GM12878 (cell line): ENCODE measurements at regions not wholly inside any gene's neighbourhood (a gene's known extent, or its start where the extent isn't known, plus 50 kb on each side); places are given as distances from the start of the nearest gene placed in this dataset.

ENCODE experiments used
- BCL3 ChIP-seq: IDR thresholded peaks from 2 replicates; pipeline ENCODE4 v1.6.1; 2011; ENCODE audit warnings: borderline replicate concordance, low read depth, mild to moderate bottlenecking, moderate library complexity, low read length; ENCODE audit not compliant: insufficient read depth, poor library complexity, severe bottlenecking
- CHD2 ChIP-seq: IDR thresholded peaks from 2 replicates; pipeline ENCODE4 v1.6.1; 2011; ENCODE audit warnings: low read depth, low read length, improper control_type of control experiment, borderline replicate concordance
- CUX1 ChIP-seq: IDR thresholded peaks from 2 replicates; pipeline ENCODE4 v1.6.1; 2012; ENCODE audit warnings: improper control_type of control experiment, low read depth, low read length; ENCODE audit not compliant: insufficient replicate concordance
- ESRRA ChIP-seq: IDR thresholded peaks from 2 replicates; pipeline ENCODE4 v1.6.1; 2012; ENCODE audit warnings: mild to moderate bottlenecking, low read length, improper control_type of control experiment
- GATAD2B ChIP-seq: fragments of 450-650 bp; conservative IDR thresholded peaks from 2 replicates; pipeline ENCODE4 v1.6.1; 2017; ENCODE audit warnings: low read depth, mild to moderate bottlenecking, moderate library complexity
- HDAC6 ChIP-seq: fragments of 200-600 bp; sonication (generic); IDR thresholded peaks from one replicate; pipeline ENCODE4 v1.8.0; 2017; ENCODE audit warnings: antibody characterized with exemption; ENCODE audit not compliant: unreplicated experiment
- JUNB ChIP-seq: IDR thresholded peaks from 2 replicates; pipeline ENCODE4 v1.6.1; 2016; ENCODE audit warnings: antibody characterized with exemption, mild to moderate bottlenecking
- KAT2A ChIP-seq: conservative IDR thresholded peaks from 2 replicates; pipeline ENCODE4 v1.6.1; 2011; ENCODE audit warnings: low read depth, low read length; ENCODE audit not compliant: control insufficient read depth
- MTA2 ChIP-seq: fragments of 450-650 bp; IDR thresholded peaks from 2 replicates; pipeline ENCODE4 v1.6.1; 2016; ENCODE audit warnings: low read depth, mild to moderate bottlenecking, moderate library complexity
- NFIC ChIP-seq: IDR thresholded peaks from 2 replicates; pipeline ENCODE4 v1.6.1; 2012; ENCODE audit warnings: low read depth, mild to moderate bottlenecking, inconsistent platforms, low read length, moderate library complexity
- NFXL1 ChIP-seq: fragments of 450-650 bp; IDR thresholded peaks from 2 replicates; pipeline ENCODE4 v1.6.1; 2017; ENCODE audit warnings: antibody characterized with exemption, mild to moderate bottlenecking, borderline replicate concordance
- POU2F2 ChIP-seq: IDR thresholded peaks from 3 replicates; pipeline ENCODE4 v1.6.1; 2011; ENCODE audit warnings: low read depth, mild to moderate bottlenecking, low read length, borderline replicate concordance
- RUNX3 ChIP-seq: IDR thresholded peaks from 2 replicates; pipeline ENCODE4 v1.6.1; 2012; ENCODE audit warnings: low read length, inconsistent platforms
- SKIL ChIP-seq: fragments of 450-650 bp; IDR thresholded peaks from 2 replicates; pipeline ENCODE4 v1.6.1; 2017; ENCODE audit warnings: mild to moderate bottlenecking, low read depth, inconsistent platforms; ENCODE audit not compliant: poor library complexity, severe bottlenecking
- SMAD1 ChIP-seq: fragments of 450-650 bp; IDR thresholded peaks from 2 replicates; pipeline ENCODE4 v1.6.1; 2018; ENCODE audit warnings: mild to moderate bottlenecking, low read depth; ENCODE audit not compliant: partially characterized antibody
- SMARCA5 ChIP-seq: fragments of 450-650 bp; IDR thresholded peaks from 2 replicates; pipeline ENCODE4 v1.6.1; 2017; ENCODE audit warnings: mild to moderate bottlenecking
- TF ChIP-seq, protein P1 (sequence below): IDR thresholded peaks from 2 replicates; pipeline ENCODE4 v1.6.1; 2012; ENCODE audit warnings: low read length, inconsistent platforms
- TF ChIP-seq, protein P2 (sequence below): fragments of 450-650 bp; IDR thresholded peaks from 2 replicates; pipeline ENCODE4 v1.6.1; 2016; ENCODE audit warnings: mild to moderate bottlenecking

DNA sequence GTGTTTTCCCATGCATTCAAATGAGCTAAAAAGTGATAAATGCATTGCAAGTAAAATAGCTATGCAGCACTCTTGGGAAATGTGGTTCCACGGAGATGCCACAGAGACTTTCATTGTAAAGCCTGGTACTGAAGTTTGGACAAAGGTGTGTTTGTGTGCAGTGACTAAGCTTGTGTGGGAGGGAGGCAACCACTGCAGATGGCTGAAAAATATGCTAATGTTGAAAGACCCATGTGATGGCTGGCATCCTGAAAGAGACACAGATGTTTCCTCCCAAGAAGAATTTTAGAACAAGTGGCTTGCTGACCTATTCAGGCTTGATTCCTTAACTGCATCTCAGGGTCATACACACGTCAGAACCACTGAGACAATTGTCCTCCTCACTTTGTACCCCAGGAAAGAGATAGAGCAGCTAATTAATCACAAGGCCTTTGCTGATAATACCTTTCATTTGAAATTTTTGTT is 73.8 kb downstream of the FAM76B start (continued):
- TF ChIP-seq SKIL: peak; percentile 83
- no peak for TF ChIP-seq BCL3
- TF ChIP-seq NFIC: peak; percentile 22; the same call in 1 of the 2 replicates
- TF ChIP-seq, protein P1, sequence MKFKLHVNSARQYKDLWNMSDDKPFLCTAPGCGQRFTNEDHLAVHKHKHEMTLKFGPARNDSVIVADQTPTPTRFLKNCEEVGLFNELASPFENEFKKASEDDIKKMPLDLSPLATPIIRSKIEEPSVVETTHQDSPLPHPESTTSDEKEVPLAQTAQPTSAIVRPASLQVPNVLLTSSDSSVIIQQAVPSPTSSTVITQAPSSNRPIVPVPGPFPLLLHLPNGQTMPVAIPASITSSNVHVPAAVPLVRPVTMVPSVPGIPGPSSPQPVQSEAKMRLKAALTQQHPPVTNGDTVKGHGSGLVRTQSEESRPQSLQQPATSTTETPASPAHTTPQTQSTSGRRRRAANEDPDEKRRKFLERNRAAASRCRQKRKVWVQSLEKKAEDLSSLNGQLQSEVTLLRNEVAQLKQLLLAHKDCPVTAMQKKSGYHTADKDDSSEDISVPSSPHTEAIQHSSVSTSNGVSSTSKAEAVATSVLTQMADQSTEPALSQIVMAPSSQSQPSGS: no peak; the same call in 1 of the 2 replicates
- TF ChIP-seq JUNB: no peak
- no peak for TF ChIP-seq NFXL1
- peak; percentile 94; the same call in 2 of the 3 replicates for TF ChIP-seq POU2F2
- TF ChIP-seq CUX1: peak; percentile 8
- TF ChIP-seq, protein P2, sequence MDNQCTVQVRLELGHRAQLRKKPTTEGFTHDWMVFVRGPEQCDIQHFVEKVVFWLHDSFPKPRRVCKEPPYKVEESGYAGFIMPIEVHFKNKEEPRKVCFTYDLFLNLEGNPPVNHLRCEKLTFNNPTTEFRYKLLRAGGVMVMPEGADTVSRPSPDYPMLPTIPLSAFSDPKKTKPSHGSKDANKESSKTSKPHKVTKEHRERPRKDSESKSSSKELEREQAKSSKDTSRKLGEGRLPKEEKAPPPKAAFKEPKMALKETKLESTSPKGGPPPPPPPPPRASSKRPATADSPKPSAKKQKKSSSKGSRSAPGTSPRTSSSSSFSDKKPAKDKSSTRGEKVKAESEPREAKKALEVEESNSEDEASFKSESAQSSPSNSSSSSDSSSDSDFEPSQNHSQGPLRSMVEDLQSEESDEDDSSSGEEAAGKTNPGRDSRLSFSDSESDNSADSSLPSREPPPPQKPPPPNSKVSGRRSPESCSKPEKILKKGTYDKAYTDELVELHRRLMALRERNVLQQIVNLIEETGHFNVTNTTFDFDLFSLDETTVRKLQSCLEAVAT: peak; percentile 70; the same call in 1 of the 2 replicates
- TF ChIP-seq KAT2A: no peak
- peak; percentile 66 for TF ChIP-seq SMAD1
- TF ChIP-seq SMARCA5: no peak
- TF ChIP-seq CHD2: peak; percentile 20; the same call in 1 of the 2 replicates
- TF ChIP-seq HDAC6: no peak
- TF ChIP-seq GATAD2B: peak; percentile 44; the same call in 1 of the 2 replicates
- peak; percentile 74 for TF ChIP-seq RUNX3
- TF ChIP-seq ESRRA: no peak
- TF ChIP-seq MTA2: peak; percentile 91
